NCI-H2107 treated with DMSO at 0.1 percent for 48 hours (cell line): ENCODE measurements at regions not wholly inside any gene's neighbourhood (a gene's known extent, or its start where the extent isn't known, plus 50 kb on each side); places are given as distances from the start of the nearest gene placed in this dataset.

ENCODE experiments used
- DNase-seq: peaks from one replicate; lab custom pipeline; 2025; ENCODE audit not compliant: unreplicated experiment; lab: John Stamatoyannopoulos, UW

- no peak for DNase-seq
Observed at GRCh38 chr3:59160133-59160746, 110.4 kb upstream of the CFAP20DC start.

GRCh38 chr3:59153648-59154047 lies 103.8 kb upstream of the CFAP20DC start:
- no peak for DNase-seq

GRCh38 chr3:59152943-59153342 lies 103.1 kb upstream of the CFAP20DC start:
- DNase-seq: no peak

- DNase-seq: no peak
Observed at GRCh38 chr3:59150039-59150438, 100.2 kb upstream of the CFAP20DC start.

GRCh38 chr3:59149166-59149565 lies 99.3 kb upstream of the CFAP20DC start:
- no peak for DNase-seq

- DNase-seq: no peak
Observed at GRCh38 chr3:59143447-59143846, 93.6 kb upstream of the CFAP20DC start.

- DNase-seq: no peak
Observed at GRCh38 chr3:59142556-59142955, 92.7 kb upstream of the CFAP20DC start.

- no peak for DNase-seq
Observed at GRCh38 chr3:59138966-59139365, 89.1 kb upstream of the CFAP20DC start.

GRCh38 chr3:59137415-59137814 lies 87.6 kb upstream of the CFAP20DC start:
- DNase-seq: no peak

GRCh38 chr3:59136081-59136480 lies 86.3 kb upstream of the CFAP20DC start:
- DNase-seq: no peak

GRCh38 chr3:59135096-59135495 lies 85.3 kb upstream of the CFAP20DC start:
- no peak for DNase-seq

- no peak for DNase-seq
Observed at GRCh38 chr3:59133311-59133710, 83.5 kb upstream of the CFAP20DC start.

- no peak for DNase-seq
Observed at GRCh38 chr3:59131016-59131766, 81.4 kb upstream of the CFAP20DC start.

- no peak for DNase-seq
Observed at GRCh38 chr3:59128685-59129084, 78.9 kb upstream of the CFAP20DC start.

- no peak for DNase-seq
Observed at GRCh38 chr3:59127071-59127470, 77.2 kb upstream of the CFAP20DC start.

GRCh38 chr3:59126446-59126845 lies 76.6 kb upstream of the CFAP20DC start:
- DNase-seq: no peak

- DNase-seq: no peak
Observed at GRCh38 chr3:59121346-59122144, 71.7 kb upstream of the CFAP20DC start.

GRCh38 chr3:59118928-59119327 lies 69.1 kb upstream of the CFAP20DC start:
- no peak for DNase-seq

- no peak for DNase-seq
Observed at GRCh38 chr3:59117396-59117795, 67.6 kb upstream of the CFAP20DC start.

- no peak for DNase-seq
Observed at GRCh38 chr3:59116233-59116537, 66.4 kb upstream of the CFAP20DC start.

- no peak for DNase-seq
Observed at GRCh38 chr3:59115364-59116232, 65.8 kb upstream of the CFAP20DC start.
